Muscle layer of duodenum (tissue), 2 donors: ENCODE measurements at regions not wholly inside any gene's neighbourhood (a gene's known extent, or its start where the extent isn't known, plus 50 kb on each side); places are given as distances from the start of the nearest gene placed in this dataset.

Experiments
- H3K27ac ChIP-seq: one replicate; pipeline ENCODE4 v1.7.0; 2013; ENCODE audit warnings: mild to moderate bottlenecking, low read length
- H3K27me3 ChIP-seq: one replicate; pipeline ENCODE4 v1.7.0; 2013; ENCODE audit warnings: low read depth, mild to moderate bottlenecking, control low read depth, low read length
- H3K36me3 ChIP-seq, 2 donors: one replicate each; pipeline ENCODE4 v1.7.0; 2013; ENCODE audit warnings: low read length in 2 of 2, control low read depth in 1 of 2, mild to moderate bottlenecking in 1 of 2; ENCODE audit not compliant: insufficient read depth in 2 of 2, control insufficient read depth in 1 of 2
- H3K4me1 ChIP-seq, 2 donors: one replicate each; pipeline ENCODE4 v1.7.0; 2013; ENCODE audit warnings: low read length in 2 of 2, mild to moderate bottlenecking in 2 of 2, control low read depth in 1 of 2, moderate library complexity in 1 of 2; ENCODE audit not compliant: insufficient read depth in 2 of 2, control insufficient read depth in 1 of 2
- H3K4me3 ChIP-seq, 2 donors: one replicate each; pipeline ENCODE4 v1.7.0; 2013; ENCODE audit warnings: low read length in 2 of 2, low read depth in 1 of 2, mild to moderate bottlenecking in 1 of 2
- H3K9me3 ChIP-seq, 2 donors: one replicate each; pipeline ENCODE4 v1.7.0; 2013; ENCODE audit warnings: low read length in 2 of 2, control low read depth in 1 of 2, mild to moderate bottlenecking in 1 of 2; ENCODE audit not compliant: control insufficient read depth in 1 of 2
- donor health status: healthy.

DNA sequence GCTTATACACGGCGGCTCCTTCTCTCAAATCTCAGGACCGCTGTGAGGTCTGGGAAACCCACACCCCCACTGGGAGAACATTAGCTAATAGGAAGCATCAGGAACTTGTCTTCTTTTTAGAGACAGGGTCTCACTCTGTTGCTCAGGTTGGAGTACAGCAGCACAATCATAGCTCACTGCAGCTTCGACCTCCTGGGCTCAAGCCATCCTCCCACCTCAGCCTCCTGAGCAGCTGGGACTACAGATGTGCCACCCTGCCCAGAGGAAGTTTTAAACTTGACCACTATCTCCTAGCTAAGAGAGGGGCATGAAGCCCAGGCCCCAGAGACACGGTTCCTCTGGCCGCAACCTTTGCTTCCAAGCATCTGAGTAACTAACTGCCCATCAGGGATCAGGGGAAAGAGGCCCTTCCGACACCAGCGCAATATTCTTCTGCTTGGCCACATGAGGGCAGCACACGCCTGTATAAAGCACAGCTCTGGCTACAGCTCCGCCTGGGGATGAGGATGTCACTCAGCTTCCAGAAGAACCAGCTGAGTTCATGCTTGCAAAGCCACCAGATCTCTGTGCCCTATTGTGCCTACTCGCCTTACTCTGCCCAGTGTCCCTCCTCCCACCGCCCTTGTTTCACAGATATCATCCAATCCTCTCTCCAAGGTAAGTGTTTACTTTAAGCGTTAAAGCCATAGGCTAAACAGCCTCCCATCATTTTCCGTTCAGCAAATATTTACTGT is 57.6 kb upstream of the SLC6A11 start:
- H3K9me3 ChIP-seq: no peaks in the 10 kb centered on the region
- no peaks in the 10 kb centered on the region for H3K27me3 ChIP-seq

DNA sequence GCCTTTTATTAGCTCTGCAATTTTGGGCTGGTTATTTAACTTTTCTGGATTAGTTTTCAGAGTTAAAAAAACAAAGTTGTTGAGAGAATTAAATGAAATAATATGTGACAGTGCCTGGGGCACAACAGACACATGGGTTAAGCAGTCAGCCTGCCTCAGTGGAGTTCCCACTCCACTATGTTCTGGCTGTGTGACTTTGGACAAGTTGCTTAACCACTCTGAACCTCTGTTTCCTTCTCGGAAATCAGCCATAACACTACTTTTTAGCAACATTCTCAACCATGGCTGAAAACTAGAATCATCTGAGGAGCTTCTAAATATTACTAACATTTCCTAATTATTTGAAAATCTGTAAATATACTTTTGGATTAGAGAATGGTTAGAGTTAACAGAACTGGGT is 56.5 kb upstream of the SLC6A11 start:
- Histone ChIP-seq H3K4me1 (no peaks in the 10 kb centered on the region), H3K36me3 (no peaks in the 10 kb centered on the region), H3K4me3 (no peak overlapping the region), H3K9me3 (no peaks in the 10 kb centered on the region), H3K27me3 (no peaks in the 10 kb centered on the region), H3K27ac (no peak overlapping the region)

More for the DNA sequence above, 57.6 kb upstream of the SLC6A11 start:
- Histone ChIP-seq H3K4me1 (no peaks in the 10 kb centered on the region), H3K36me3 (no peaks in the 10 kb centered on the region), H3K27ac (no peak overlapping the region), H3K4me3 (no peak overlapping the region)

DNA sequence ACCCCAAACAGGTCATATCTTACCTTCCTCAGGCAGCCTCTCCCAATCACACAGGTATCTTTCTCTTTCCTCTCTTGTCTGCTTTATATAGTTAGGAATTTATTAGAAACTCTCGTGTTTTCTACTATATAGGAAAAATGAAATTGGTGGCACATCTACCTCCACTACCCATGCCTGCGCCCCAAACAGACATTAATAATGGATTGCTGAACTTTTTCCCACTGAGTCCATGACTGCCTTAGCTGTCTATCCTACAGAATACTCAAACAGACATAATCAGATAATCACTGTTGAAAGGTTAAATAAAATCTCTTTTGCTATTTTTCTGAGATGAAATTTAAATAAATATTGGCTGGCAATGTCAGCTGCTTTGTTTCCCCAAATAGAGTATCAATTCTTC is 55.8 kb upstream of the SLC6A11 start:
- Histone ChIP-seq H3K27me3 (no peaks in the 10 kb centered on the region), H3K9me3 (no peaks in the 10 kb centered on the region), H3K4me1 (no peaks in the 10 kb centered on the region), H3K4me3 (no peak overlapping the region), H3K36me3 (no peaks in the 10 kb centered on the region), H3K27ac (no peak overlapping the region)

DNA sequence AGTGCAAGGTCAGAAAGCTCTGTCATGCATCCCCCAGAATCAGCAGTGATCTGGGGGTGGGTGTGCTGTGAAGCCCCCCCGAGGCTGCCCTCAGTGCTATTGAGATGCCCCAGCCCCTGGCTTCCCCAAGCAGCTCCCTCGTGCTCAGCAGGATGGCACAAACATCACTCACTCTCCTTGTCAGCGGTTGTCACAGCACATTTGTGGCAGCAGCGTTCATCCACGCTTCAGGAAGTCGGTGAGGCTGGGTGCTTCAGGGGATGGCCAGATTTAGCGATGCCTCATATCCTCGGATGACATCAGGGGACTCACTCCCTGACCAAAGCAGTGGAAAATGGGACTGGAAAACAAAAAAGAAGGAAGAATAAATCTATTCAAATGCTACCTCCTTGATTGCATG is 54.4 kb upstream of the SLC6A11 start:
- Histone ChIP-seq H3K27ac (no peak overlapping the region), H3K27me3 (no peaks in the 10 kb centered on the region), H3K4me1 (no peaks in the 10 kb centered on the region), H3K9me3 (no peaks in the 10 kb centered on the region), H3K4me3 (no peak overlapping the region), H3K36me3 (no peaks in the 10 kb centered on the region)

DNA sequence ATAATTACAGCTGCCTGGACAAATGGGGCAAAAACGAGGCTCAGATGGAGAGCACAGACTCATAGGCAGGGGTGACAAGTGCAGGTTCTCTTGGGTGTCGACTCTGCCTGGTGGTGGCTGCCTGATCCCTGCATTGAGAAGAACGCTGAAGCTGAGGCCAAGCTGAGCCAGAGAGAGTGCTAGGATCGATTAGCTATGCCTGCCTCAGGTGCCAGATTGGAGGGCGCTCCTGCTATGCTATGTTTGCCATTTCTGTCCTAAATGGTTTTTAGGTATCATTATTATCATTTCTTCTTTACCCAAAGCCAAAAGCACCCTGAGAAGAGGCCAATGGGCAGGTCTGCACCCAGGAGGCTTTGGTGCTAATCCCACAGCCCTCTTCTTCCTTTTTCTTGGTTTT is 53.9 kb upstream of the SLC6A11 start:
- H3K36me3 ChIP-seq: no peaks in the 10 kb centered on the region
- H3K4me3 ChIP-seq: no peak overlapping the region
- H3K27ac ChIP-seq: no peak overlapping the region
- H3K9me3 ChIP-seq: no peaks in the 10 kb centered on the region
- H3K4me1 ChIP-seq: no peaks in the 10 kb centered on the region
- H3K27me3 ChIP-seq: no peaks in the 10 kb centered on the region

DNA sequence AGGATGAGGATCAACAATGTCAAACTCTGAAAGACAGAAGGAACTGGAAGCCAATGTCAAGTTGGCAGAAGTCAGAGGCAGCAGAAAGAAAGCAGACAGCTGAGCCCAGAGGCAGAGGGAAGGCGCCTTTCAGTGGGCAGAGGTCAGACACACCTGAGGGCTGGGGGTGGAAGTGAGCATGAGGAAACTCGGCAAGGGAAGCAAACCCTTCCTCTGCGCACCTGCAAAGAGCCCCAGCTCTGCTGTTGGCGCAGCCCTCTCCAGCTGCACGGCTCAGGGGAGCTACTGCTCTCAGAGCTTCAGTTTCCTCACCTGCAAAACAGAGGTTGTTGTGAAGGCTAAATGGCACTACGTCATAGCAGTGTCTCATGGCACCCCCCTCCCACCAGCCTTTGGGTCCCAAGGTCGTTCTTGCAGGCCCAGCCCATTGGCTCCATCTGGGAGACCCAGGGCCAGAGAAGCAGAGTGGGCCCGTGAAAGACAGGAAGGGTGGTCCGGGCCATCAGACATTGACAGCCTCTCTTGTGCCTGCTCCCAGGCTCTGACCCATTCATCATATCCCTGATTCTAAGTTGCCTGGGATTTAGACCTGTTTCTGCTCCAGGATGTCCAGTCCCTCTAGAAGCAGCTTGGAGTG is 53.3 kb upstream of the SLC6A11 start:
- Histone ChIP-seq H3K4me3 (no peak overlapping the region), H3K27me3 (no peaks in the 10 kb centered on the region), H3K9me3 (no peaks in the 10 kb centered on the region), H3K4me1 (no peaks in the 10 kb centered on the region), H3K27ac (no peak overlapping the region), H3K36me3 (no peaks in the 10 kb centered on the region)

DNA sequence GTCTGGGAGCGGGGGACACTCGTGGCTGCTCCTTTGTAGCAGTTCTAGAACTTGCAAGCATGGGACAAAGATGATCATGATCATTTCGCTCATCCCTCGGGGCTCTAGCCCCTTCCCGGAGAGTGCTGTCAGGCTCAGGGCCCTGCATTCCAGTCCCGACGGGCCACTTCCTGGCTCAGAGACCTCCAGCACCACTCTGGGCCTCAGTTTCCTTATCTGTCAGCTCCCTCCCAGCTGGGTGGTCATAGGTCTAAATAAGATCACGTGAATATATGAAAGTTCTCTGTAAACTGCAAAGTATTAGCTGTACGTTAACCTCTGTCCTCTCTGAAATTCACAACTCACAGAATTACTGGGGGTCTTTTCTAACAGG is 52.8 kb upstream of the SLC6A11 start:
- Histone ChIP-seq H3K9me3 (no peaks in the 10 kb centered on the region), H3K4me3 (no peak overlapping the region), H3K4me1 (no peaks in the 10 kb centered on the region), H3K36me3 (no peaks in the 10 kb centered on the region), H3K27me3 (no peaks in the 10 kb centered on the region), H3K27ac (no peak overlapping the region)

DNA sequence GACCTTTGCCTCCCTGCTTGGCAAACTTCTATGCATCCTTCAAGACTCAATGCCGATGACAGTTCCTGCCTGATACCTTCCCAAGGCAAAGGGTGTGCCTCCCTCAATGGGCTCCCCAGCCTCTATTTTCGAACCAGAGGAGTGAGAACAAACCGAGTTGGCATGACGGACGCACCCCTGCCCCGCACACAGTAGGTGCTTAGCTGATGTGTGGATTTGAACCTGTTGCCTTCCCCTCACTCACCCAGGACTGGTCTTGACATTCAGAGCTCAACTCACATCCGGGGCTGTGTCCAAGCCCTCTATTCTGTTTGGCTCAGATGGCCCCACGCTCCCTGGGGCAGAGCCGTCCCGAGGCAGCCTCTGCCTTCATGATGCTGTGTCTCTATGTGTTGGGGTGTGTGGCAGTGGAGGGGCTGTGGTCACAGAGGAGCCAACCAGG is 52.2 kb upstream of the SLC6A11 start:
- Histone ChIP-seq H3K27me3 (no peaks in the 10 kb centered on the region), H3K4me1 (no peaks in the 10 kb centered on the region), H3K4me3 (no peak overlapping the region), H3K27ac (no peak overlapping the region), H3K9me3 (no peaks in the 10 kb centered on the region), H3K36me3 (no peaks in the 10 kb centered on the region)

DNA sequence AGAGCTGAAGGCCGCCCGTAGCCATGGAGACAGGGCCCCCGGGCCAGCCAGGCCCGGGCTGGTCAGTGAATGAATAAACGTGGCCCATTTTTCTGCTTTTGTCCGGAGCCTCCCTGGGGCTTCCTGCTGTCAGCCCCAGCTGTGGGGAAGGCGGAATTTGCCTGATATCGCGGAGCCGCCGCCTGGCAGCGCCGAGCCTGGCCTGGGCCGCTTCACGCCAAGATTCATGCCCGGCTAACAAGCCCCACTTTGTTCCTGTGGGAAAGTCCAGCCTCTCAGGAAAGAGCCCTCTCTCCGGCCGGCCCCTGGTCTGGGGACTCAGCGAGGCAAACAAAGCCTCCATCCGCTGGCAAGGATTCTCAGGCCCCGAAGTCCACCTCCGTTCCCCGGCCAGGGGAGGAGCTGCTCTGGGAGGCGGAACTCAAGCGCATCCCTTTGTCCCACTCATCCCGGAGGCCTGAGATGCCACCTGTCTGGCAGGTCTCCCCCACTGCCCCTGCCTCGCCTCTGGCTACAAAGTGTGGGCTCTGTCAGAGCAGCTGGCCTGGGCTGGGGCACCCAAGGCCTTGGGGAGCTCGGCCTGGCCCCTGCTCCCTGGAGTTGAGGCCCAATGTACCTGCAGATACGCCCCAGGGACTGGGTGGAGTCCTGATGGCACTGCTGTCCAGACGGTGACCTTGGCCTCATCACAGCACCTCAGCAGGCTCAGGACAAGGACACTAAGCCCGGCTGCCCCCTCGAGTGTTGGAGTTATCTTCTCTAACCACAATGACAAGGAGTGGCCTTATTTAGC is 51.6 kb upstream of the SLC6A11 start:
- Histone ChIP-seq H3K4me3 (no peak overlapping the region), H3K9me3 (no peaks in the 10 kb centered on the region), H3K27ac (no peak overlapping the region), H3K36me3 (no peaks in the 10 kb centered on the region), H3K4me1 (no peaks in the 10 kb centered on the region), H3K27me3 (no peaks in the 10 kb centered on the region)

DNA sequence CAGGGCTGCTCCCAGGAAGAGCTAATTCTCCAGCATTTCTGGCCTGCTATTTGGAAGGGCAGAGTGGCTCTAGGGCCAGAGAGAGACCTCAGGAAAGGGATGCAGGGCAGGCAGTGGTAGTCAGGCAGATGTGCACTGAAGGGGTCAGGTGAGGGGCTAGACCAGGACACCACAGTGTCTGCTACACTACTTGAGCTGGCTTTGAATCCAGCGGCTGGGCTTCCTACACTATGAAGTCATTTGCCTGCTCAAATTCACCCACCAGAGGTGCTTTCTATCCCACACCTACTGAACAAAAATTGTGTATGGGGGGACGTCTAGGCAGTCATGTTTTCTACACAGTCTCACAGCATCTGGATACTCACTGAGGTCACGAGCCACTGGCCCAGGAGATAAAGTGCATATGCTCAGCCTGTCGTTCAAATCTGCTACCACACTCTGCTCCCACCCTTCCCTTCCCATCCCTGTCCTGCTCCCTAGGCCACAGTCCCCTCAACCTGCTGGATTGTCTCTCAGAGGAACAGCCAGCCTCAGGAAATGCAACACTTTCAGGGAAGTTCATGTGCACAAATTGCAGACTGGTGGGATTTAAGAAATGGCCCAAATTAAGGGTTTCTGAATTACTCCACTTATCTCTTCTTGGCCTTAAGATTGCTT is 49.9 kb upstream of the SLC6A11 start:
- no peak overlapping the region for H3K4me3 ChIP-seq
- H3K4me1 ChIP-seq: no peaks in the 10 kb centered on the region
- H3K27me3 ChIP-seq: no peaks in the 10 kb centered on the region
- no peak overlapping the region for H3K27ac ChIP-seq
- H3K36me3 ChIP-seq: no peaks in the 10 kb centered on the region
- no peaks in the 10 kb centered on the region for H3K9me3 ChIP-seq
